UCSD-AML1 (cell line): ENCODE measurements at regions not wholly inside any gene's neighbourhood (a gene's known extent, or its start where the extent isn't known, plus 50 kb on each side); places are given as distances from the start of the nearest gene placed in this dataset.
"Not testable (repeated sequence)": the region's sequence is repeated elsewhere in the genome, so short reads cannot be mapped to it uniquely, and the experiment has no call there.

Experiments used
- DNase-seq: peaks from one replicate; lab custom pipeline; 2025; ENCODE audit not compliant: unreplicated experiment; lab: John Stamatoyannopoulos, UW

- no peak for DNase-seq
These were observed 449.8 kb downstream of the SIPA1L2 start for GRCh38 chr1:232179896-232180778.

- no peak for DNase-seq
These were observed 451.7 kb downstream of the SIPA1L2 start for GRCh38 chr1:232178191-232178590.

GRCh38 chr1:232177438-232177837 is 452.5 kb downstream of the SIPA1L2 start:
- DNase-seq = no peak

- no peak for DNase-seq
These were observed 453.7 kb downstream of the SIPA1L2 start for GRCh38 chr1:232176222-232176621.

- DNase-seq = no peak
These were observed 455.6 kb downstream of the SIPA1L2 start for GRCh38 chr1:232174306-232174705.

GRCh38 chr1:232172563-232172962 is 457.4 kb downstream of the SIPA1L2 start:
- DNase-seq = no peak

GRCh38 chr1:232170909-232171308 is 459.0 kb downstream of the SIPA1L2 start:
- DNase-seq = no peak

GRCh38 chr1:232169436-232169835 is 460.5 kb downstream of the SIPA1L2 start:
- DNase-seq = no peak

GRCh38 chr1:232168508-232168907 is 461.4 kb downstream of the SIPA1L2 start:
- no peak for DNase-seq

- no peak for DNase-seq
These were observed 463.0 kb downstream of the SIPA1L2 start for GRCh38 chr1:232166942-232167341.

- DNase-seq = no peak
These were observed 465.6 kb downstream of the SIPA1L2 start for GRCh38 chr1:232164078-232164963.

GRCh38 chr1:232163533-232163932 is 466.4 kb downstream of the SIPA1L2 start:
- no peak for DNase-seq

GRCh38 chr1:232162001-232162400 is 467.9 kb downstream of the SIPA1L2 start:
- no peak for DNase-seq

- not testable (repeated sequence) for DNase-seq
These were observed 471.4 kb downstream of the SIPA1L2 start for GRCh38 chr1:232158558-232158957.

GRCh38 chr1:232156070-232156469 is 473.9 kb downstream of the SIPA1L2 start:
- not testable (repeated sequence) for DNase-seq

GRCh38 chr1:232153652-232154051 is 476.3 kb downstream of the SIPA1L2 start:
- no peak for DNase-seq

- DNase-seq = no peak
These were observed 479.0 kb downstream of the SIPA1L2 start for GRCh38 chr1:232150770-232151548.

GRCh38 chr1:232149287-232150201 is 480.4 kb downstream of the SIPA1L2 start:
- no peak for DNase-seq

GRCh38 chr1:232147215-232147614 is 482.7 kb downstream of the SIPA1L2 start:
- DNase-seq = no peak

GRCh38 chr1:232146514-232146913 is 483.4 kb downstream of the SIPA1L2 start:
- DNase-seq = no peak
